ENCODE measurements at regions not wholly inside any gene's neighbourhood (a gene's known extent, or its start where the extent isn't known, plus 50 kb on each side); places are given as distances from the start of the nearest gene placed in this dataset.

DNA sequence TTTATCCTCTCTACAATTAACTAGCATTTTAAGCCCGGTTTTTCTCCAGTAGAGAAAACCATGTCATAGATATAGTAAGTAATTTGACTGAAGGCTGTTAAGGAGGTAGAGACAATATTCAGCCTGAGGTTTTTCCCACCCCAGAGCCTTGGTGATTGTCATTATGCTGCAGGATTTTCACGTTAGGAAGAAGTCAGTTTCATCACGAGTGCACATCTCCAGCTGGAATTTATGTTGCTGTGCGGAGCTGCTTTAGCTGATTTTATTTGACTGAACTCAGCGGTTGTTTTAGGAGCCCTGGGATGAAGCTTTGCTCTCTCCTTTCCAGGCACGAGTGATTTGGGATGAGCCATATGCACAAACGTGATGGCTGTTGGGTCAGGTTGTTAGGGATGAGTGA, 271.3 kb upstream of the RGMA start:
- TF ChIP-seq, protein P1, sequence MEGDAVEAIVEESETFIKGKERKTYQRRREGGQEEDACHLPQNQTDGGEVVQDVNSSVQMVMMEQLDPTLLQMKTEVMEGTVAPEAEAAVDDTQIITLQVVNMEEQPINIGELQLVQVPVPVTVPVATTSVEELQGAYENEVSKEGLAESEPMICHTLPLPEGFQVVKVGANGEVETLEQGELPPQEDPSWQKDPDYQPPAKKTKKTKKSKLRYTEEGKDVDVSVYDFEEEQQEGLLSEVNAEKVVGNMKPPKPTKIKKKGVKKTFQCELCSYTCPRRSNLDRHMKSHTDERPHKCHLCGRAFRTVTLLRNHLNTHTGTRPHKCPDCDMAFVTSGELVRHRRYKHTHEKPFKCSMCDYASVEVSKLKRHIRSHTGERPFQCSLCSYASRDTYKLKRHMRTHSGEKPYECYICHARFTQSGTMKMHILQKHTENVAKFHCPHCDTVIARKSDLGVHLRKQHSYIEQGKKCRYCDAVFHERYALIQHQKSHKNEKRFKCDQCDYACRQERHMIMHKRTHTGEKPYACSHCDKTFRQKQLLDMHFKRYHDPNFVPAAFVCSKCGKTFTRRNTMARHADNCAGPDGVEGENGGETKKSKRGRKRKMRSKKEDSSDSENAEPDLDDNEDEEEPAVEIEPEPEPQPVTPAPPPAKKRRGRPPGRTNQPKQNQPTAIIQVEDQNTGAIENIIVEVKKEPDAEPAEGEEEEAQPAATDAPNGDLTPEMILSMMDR (IDR thresholded peaks at IDR 0.05; ENCODE audit: borderline replicate concordance, extremely low read depth, low read length, poor library complexity, severe bottlenecking), result no peak
- TF ChIP-seq EZH2 (IDR thresholded peaks at IDR 0.05; ENCODE audit: borderline replicate concordance, low read depth, low read length, severe bottlenecking), result no peak
